ENCODE measurements at regions not wholly inside any gene's neighbourhood (a gene's known extent, or its start where the extent isn't known, plus 50 kb on each side); places are given as distances from the start of the nearest gene placed in this dataset.

GRCh38 chr1:60146884-60147283 lies 73.3 kb upstream of the C1orf87 start:
- Histone ChIP-seq H3K4me3 (no peak overlapping the region), H3K4me1 (no peaks in the 10 kb centered on the region), H3K36me3 (replicated peaks) (no peaks in the 10 kb centered on the region), H3K27me3 (ENCODE audit: low read depth) (no peaks in the 10 kb centered on the region), H3K9me3 (no peaks in the 10 kb centered on the region)
- in situ Hi-C loops (cut with MboI; ENCODE audit: low sequenced_read_pairs): no loop called here
- DNase-seq (ENCODE audit: low spot score in 2 of 2): no peak

DNA sequence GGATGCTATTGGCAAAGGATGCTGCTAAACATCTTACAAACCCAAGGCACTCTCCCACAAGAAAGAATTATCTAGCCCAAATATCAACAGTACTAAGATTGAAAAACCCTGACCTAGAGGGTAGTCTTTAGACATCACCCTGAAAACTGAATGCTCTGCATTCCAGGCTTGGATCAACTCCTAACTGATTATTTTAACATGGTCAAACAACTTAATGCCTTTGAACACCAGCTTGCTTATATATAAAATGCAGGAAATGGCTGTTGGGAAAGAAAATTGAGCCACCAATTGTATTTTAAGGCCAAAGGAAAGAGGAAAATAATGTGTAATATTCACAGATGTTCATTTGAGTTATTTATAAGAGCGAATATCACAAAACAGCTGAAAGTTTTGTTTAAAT lies 72.2 kb upstream of the C1orf87 start:
- DNase-seq (ENCODE audit: low spot score in 2 of 2): no peak
- Histone ChIP-seq H3K4me1 (no peaks in the 10 kb centered on the region), H3K9me3 (no peaks in the 10 kb centered on the region), H3K27me3 (ENCODE audit: low read depth) (no peaks in the 10 kb centered on the region), H3K4me3 (no peak overlapping the region), H3K36me3 (replicated peaks) (no peaks in the 10 kb centered on the region)
- in situ Hi-C loops (cut with MboI; ENCODE audit: low sequenced_read_pairs): no loop called here

GRCh38 chr1:60141743-60142142 lies 68.2 kb upstream of the C1orf87 start:
- Histone ChIP-seq H3K36me3 (replicated peaks) (no peaks in the 10 kb centered on the region), H3K4me1 (no peaks in the 10 kb centered on the region), H3K9me3 (no peaks in the 10 kb centered on the region), H3K27me3 (ENCODE audit: low read depth) (no peaks in the 10 kb centered on the region), H3K4me3 (no peak overlapping the region)
- in situ Hi-C loops (cut with MboI; ENCODE audit: low sequenced_read_pairs): no loop called here
- DNase-seq (ENCODE audit: low spot score in 2 of 2): no peak

GRCh38 chr1:60141276-60141675 lies 67.7 kb upstream of the C1orf87 start:
- in situ Hi-C loops (cut with MboI; ENCODE audit: low sequenced_read_pairs): no loop called here
- Histone ChIP-seq H3K36me3 (replicated peaks) (no peaks in the 10 kb centered on the region), H3K4me1 (no peaks in the 10 kb centered on the region), H3K4me3 (no peak overlapping the region), H3K27me3 (ENCODE audit: low read depth) (no peaks in the 10 kb centered on the region), H3K9me3 (no peaks in the 10 kb centered on the region)
- DNase-seq (ENCODE audit: low spot score in 2 of 2): no peak

- Histone ChIP-seq H3K4me3 (no peak overlapping the region), H3K27me3 (ENCODE audit: low read depth) (0 out of 2 replicates have a peak, but pooled peaks cover 2% of the 10 kb centered on the region)
These were observed 63.8 kb upstream of the C1orf87 start for GRCh38 chr1:60137406-60137805.

GRCh38 chr1:60136395-60136794 lies 62.8 kb upstream of the C1orf87 start:
- no peak overlapping the region for H3K4me3 ChIP-seq
- in situ Hi-C loops (cut with MboI; ENCODE audit: low sequenced_read_pairs): no loop called here
- H3K9me3 ChIP-seq: no peaks in the 10 kb centered on the region
- H3K4me1 ChIP-seq: no peaks in the 10 kb centered on the region
- no peaks in the 10 kb centered on the region for H3K36me3 ChIP-seq (replicated peaks)
- 0 out of 2 replicates have a peak, but pooled peaks cover 2% of the 10 kb centered on the region for H3K27me3 ChIP-seq (ENCODE audit: low read depth)
- no peak for DNase-seq (ENCODE audit: low spot score in 2 of 2)

More at GRCh38 chr1:60137406-60137805, 63.8 kb upstream of the C1orf87 start:
- no peak for DNase-seq (ENCODE audit: low spot score in 2 of 2)
- Histone ChIP-seq H3K36me3 (replicated peaks) (no peaks in the 10 kb centered on the region), H3K4me1 (no peaks in the 10 kb centered on the region), H3K9me3 (no peaks in the 10 kb centered on the region)
- in situ Hi-C loops (cut with MboI; ENCODE audit: low sequenced_read_pairs): no loop called here

GRCh38 chr1:60134716-60135115 lies 61.1 kb upstream of the C1orf87 start:
- Histone ChIP-seq H3K9me3 (no peaks in the 10 kb centered on the region), H3K36me3 (replicated peaks) (no peaks in the 10 kb centered on the region), H3K4me1 (no peaks in the 10 kb centered on the region), H3K27me3 (ENCODE audit: low read depth) (peaks cover 2% of the 10 kb centered on the region; the same call in 1 of the 2 replicates), H3K4me3 (no peak overlapping the region)
- no peak for DNase-seq (ENCODE audit: low spot score in 2 of 2)
- in situ Hi-C loops (cut with MboI; ENCODE audit: low sequenced_read_pairs): no loop called here

DNA sequence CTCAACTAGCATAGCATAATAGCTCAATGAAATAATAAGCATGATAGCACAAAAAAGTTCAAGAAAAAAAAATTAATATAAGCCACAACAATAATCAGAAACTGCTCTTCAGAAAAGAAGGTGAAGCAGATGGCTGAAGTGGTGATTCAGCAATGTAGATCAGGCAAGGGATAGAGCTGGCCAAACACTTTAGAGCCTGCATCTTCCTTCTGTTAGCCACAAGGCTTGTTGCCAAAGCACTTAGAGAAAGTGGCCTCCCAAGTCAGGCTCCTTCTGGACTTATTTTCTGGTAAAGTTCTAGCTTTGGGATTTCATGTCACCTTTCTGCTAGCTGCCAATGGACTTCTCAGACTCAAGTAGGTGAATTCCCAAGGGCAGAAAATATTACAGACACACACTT lies 60.3 kb upstream of the C1orf87 start:
- H3K27me3 ChIP-seq (ENCODE audit: low read depth): peaks cover 2% of the 10 kb centered on the region; the same call in 1 of the 2 replicates
- no peak overlapping the region for H3K4me3 ChIP-seq
- in situ Hi-C loops (cut with MboI; ENCODE audit: low sequenced_read_pairs): no loop called here
- no peaks in the 10 kb centered on the region for H3K9me3 ChIP-seq
- no peak for DNase-seq (ENCODE audit: low spot score in 2 of 2)
- no peaks in the 10 kb centered on the region for H3K36me3 ChIP-seq (replicated peaks)
- no peaks in the 10 kb centered on the region for H3K4me1 ChIP-seq

DNA sequence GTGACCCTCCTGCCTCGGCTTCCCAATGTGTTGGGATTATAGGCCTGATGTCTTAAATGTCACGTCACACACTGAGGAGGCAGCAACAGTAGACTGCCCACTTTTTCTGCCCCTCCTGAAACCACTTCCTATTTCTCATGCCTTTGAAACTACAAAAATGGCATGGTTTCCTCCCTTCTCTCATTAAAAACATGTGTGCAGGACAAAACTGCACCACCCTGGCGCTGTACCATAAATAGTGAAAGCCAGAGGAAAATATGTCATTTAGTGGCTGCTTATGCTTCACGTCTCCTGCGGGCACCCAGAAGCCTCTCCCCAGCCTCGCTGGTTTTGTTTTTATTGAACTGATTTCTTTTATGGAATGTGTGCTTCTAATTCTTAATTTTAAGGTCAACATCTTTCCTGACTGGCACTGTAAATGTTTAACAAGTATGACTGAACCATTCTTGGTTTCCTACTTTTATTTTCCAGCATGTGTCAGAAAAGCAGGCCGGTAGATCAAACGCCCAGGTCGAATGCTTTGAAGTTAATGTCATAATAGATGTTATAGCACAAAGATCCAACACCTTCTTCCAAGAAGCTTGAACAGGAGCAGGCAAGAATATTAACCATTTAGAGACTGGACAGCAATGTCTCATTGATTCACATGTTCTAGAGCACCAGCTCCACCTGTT lies 59.6 kb upstream of the C1orf87 start:
- Histone ChIP-seq H3K9me3 (no peaks in the 10 kb centered on the region), H3K4me1 (no peaks in the 10 kb centered on the region), H3K4me3 (no peak overlapping the region), H3K36me3 (replicated peaks) (no peaks in the 10 kb centered on the region), H3K27me3 (ENCODE audit: low read depth) (peaks cover 2% of the 10 kb centered on the region; the same call in 1 of the 2 replicates)
- in situ Hi-C loops (cut with MboI; ENCODE audit: low sequenced_read_pairs): no loop called here
- no peak for DNase-seq (ENCODE audit: low spot score in 2 of 2)

GRCh38 chr1:60132108-60132507 lies 58.5 kb upstream of the C1orf87 start:
- Histone ChIP-seq H3K9me3 (no peaks in the 10 kb centered on the region), H3K36me3 (replicated peaks) (no peaks in the 10 kb centered on the region), H3K4me3 (no peak overlapping the region), H3K4me1 (no peaks in the 10 kb centered on the region), H3K27me3 (ENCODE audit: low read depth) (peaks cover 2% of the 10 kb centered on the region; the same call in 1 of the 2 replicates)
- in situ Hi-C loops (cut with MboI; ENCODE audit: low sequenced_read_pairs): no loop called here
- DNase-seq (ENCODE audit: low spot score in 2 of 2): no peak

GRCh38 chr1:60130703-60131102 lies 57.1 kb upstream of the C1orf87 start:
- no peak overlapping the region for H3K4me3 ChIP-seq
- no peaks in the 10 kb centered on the region for H3K4me1 ChIP-seq

DNA sequence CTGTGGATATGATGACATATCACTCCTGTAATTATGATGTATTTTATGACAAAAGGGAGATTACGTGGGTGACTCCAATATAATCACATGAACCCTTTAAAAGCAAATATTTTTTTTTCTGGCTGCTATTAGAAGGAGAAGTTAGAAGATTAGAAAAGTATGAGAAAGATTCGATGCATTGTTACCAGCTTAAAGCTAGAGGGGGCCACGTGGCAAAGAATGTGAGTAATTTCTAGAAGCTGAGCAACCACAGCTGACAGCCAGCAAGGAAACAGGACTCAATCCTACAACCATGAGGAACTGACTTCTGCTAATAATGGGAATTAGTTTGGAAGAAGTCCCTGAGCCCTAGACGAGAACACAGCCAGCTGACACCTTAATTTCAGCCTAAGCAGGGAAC lies 56.3 kb upstream of the C1orf87 start:
- H3K36me3 ChIP-seq (replicated peaks): no peaks in the 10 kb centered on the region
- no peak for DNase-seq (ENCODE audit: low spot score in 2 of 2)

More at GRCh38 chr1:60130703-60131102, 57.1 kb upstream of the C1orf87 start:
- Histone ChIP-seq H3K36me3 (replicated peaks) (no peaks in the 10 kb centered on the region), H3K9me3 (no peaks in the 10 kb centered on the region), H3K27me3 (ENCODE audit: low read depth) (peaks cover 2% of the 10 kb centered on the region; the same call in 1 of the 2 replicates)
- no peak for DNase-seq (ENCODE audit: low spot score in 2 of 2)
- in situ Hi-C loops (cut with MboI; ENCODE audit: low sequenced_read_pairs): no loop called here

GRCh38 chr1:60126723-60127122 lies 53.2 kb upstream of the C1orf87 start:
- no peaks in the 10 kb centered on the region; the same call in 1 of the 2 replicates for H3K27me3 ChIP-seq (ENCODE audit: low read depth)
- no peaks in the 10 kb centered on the region for H3K9me3 ChIP-seq
- no peaks in the 10 kb centered on the region for H3K4me1 ChIP-seq
- in situ Hi-C loops (cut with MboI; ENCODE audit: low sequenced_read_pairs): no loop called here
- no peak for DNase-seq (ENCODE audit: low spot score in 2 of 2)
- H3K36me3 ChIP-seq (replicated peaks): no peaks in the 10 kb centered on the region
- no peak overlapping the region for H3K4me3 ChIP-seq

More for the DNA sequence above, 56.3 kb upstream of the C1orf87 start:
- Histone ChIP-seq H3K27me3 (ENCODE audit: low read depth) (peaks cover 2% of the 10 kb centered on the region; the same call in 1 of the 2 replicates), H3K9me3 (no peaks in the 10 kb centered on the region), H3K4me3 (no peak overlapping the region), H3K4me1 (no peaks in the 10 kb centered on the region)
- in situ Hi-C loops (cut with MboI; ENCODE audit: low sequenced_read_pairs): no loop called here
